Fibroblast of skin of right quadriceps (primary cell): ENCODE measurements at regions not wholly inside any gene's neighbourhood (a gene's known extent, or its start where the extent isn't known, plus 50 kb on each side); places are given as distances from the start of the nearest gene placed in this dataset.

Experiments used
- DNase-seq: peaks from one replicate; pipeline ENCODE4 v3.0.0-alpha.2; 2013

DNA sequence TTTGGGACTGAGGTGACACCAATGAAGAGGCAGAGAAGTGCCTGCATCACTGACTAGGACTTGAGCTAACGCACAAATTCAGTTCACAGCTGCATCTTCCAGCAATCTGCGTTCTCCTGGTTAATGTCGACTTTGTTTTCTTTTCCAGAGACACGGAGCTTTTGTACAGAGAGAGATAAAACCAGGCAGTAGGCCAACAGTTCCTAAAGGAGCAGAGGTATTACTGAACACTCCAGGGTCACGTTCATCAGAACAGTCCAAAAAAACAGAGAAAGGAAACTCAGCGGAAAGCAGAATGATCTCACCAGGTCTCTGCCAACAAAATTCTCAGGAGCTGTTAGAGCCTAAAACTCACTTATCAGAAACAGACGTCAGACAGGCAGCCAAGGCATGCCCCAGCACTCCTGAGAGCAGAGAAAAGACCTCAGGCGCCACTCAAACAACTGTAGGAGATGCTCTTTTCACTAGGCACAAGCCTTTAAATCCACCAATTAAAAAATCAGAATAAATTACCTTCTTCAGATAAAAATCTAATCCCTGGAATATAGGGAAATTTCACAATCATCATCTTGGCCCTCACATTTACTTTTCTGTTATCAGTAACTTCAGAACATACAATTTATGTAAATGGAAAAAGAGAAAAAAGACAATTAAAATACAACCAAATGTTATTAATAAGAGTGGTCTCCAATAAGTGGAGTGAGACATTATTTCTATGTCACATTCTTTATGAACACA is 95.9 kb upstream of the SPTBN1 start:
- DNase-seq, result peak; percentile 75

DNA sequence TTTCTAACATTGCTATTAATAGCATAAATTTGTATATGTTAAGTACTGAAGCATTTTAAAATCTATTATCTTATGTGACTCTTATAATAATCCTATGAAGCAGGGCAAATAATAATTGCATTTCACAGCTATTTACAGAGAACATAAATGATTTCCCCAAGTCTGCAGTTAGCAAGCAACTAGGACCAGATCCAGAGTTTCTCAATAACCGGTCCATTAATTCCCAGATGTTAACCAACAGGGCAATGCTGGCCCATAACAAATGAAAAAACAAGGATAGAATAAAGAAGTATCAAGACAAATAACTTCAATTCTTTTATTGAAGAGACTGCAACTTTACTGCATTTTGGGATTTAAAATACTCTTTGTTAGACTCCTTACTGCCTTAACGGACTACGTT is 91.7 kb upstream of the SPTBN1 start:
- DNase-seq, result no peak

DNA sequence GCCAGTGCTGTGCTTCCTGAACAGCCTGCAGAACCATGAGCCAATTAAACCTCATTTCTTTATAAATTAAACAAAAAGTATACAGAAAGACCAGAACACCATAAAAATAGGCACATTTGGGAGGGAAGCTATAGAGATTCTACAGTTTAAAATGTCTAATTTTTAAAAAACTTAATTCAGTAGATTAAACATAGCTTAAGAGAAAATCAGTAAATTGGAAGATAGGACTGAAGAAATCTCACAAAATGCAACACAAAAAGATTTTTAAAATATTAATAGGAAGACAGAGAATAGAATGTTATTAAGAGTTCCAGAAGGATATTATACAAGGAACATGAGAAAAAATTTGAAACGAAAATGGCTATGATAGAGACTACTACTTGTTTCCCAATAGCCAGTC is 90.5 kb upstream of the SPTBN1 start:
- DNase-seq, result no peak

DNA sequence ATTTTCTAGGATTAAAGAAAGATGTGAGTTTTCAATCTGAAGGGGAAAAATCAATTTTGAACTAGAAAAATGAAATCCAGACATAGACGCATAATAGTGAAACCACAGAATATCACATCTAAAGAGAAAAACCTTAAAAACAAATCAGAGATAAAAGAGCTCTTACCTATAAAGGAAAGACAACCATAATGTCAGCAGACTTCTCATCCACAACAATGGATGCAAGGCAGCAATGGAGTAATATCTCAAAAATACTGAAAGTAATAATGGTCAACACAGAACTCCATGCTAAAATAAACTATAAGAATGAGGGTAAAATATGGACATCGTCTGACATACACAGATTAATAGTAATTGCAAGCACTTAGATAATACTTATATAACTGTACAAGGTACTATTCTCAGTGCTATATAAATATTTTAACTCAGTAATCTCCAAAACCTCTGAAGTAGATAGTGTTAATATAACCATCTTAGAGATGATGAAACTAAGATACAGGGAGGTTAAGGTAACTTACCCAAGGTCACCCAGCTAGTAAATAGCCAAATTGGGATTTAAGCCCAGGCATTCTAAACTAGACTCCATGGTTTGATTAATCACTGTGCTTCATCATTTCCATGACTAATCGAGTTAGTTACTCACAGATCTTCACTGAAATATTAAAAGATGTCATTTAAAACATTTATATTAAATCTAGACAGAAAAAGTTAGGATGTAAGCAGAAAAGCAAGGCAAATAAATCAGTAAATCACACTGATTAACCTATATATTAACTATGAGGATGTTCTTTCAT is 89.4 kb upstream of the SPTBN1 start:
- DNase-seq, result no peak

DNA sequence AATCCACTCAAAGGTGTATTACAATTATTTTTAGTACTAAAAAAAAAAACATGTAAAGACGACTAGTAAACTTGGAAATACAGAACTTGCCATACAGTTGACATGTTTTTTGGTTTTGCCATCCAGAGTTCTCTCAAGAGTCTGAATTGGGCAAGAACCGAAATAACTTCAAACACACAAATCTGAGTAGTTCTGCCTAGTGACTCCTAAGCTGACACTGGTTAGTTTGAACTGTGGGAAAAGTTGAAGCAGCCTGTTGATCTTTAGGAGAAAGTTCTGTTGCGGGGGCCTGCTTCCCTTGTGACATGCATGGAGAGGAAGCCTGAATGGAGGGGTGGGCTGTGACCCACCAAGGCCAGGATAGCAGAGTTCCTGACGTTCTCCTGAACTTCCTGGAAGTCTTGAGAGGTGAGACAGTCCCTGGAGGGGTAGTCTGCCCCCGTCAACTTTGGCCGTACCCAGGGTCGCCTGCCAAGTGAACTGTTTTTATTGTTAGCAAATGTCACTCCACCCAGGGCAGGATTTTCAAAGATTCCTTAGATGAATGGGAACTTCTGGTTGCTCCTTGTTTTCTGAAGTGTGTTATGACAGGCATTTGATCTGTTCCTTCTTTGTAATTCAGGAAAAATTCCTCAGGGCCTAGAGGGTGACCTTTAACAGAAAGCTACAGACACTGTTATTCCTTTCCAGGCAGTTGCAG is 85.6 kb upstream of the SPTBN1 start:
- no peak for DNase-seq

DNA sequence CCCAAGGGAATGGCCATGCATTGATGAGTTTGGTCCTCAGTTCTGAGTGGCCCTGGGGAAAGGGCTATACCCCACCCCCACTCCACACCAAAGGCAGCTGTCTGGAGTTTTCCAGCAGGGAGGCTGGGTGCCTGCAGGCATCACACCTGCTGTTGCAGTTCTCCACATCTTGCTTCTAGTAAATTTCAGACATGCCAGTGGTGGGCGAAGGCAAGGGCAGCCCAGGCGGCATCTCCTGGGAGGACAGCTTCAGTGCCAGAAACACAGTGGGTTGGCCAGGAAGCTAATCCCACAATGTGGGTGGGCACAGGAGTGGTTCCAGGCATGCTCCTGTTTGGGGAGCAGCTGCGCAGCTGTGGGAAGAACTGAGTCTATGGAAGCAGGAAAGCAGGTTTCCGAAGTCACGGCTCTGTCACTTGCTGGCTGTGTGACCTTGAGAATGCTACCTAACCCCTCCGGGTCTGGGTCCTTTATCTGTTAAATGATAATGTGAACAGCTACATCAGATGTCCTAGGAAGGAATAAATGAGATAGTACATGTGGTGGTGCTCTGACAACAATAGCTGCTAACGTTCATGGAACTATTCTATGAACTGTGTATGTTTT is 84.6 kb upstream of the SPTBN1 start:
- DNase-seq, result no peak

DNA sequence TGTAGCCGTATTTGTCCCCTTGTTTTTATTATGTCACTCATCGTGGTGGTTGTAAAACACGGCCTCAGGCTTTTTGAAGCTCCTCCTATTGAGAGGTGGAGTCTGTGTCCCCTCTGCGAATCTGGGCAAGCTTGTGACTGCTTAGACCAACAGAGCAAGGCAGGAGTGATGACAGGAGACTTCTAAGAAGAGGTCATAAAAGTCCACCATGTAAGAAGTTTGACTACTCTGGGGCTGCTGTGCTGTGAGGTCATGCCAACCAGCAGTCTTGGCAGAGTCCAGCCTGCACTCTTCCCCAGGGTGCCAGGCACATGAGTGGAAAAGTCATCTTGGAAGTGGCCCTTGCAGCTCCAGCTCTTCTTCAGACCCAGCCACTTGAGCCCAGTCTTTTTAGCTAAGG is 83.8 kb upstream of the SPTBN1 start:
- DNase-seq, result no peak

DNA sequence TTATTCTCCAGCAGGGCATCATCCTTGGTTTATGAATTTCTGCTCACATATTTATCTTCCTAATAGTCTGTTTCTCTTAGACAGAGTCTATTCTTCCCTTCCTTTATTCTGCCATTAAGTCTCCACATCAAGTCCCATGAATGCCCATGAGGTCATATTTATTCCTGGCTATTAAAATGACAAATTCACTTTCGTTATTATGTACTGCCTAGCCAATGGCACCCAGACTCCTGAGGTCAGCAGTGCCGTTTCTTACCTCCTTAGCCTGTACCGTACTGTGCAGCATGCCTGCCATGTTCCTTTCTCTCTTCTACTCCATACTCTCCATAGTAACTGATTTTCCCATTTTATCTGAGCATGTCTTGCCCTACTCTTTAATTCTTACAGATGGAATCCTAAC is 82.3 kb upstream of the SPTBN1 start:
- DNase-seq, result no peak

DNA sequence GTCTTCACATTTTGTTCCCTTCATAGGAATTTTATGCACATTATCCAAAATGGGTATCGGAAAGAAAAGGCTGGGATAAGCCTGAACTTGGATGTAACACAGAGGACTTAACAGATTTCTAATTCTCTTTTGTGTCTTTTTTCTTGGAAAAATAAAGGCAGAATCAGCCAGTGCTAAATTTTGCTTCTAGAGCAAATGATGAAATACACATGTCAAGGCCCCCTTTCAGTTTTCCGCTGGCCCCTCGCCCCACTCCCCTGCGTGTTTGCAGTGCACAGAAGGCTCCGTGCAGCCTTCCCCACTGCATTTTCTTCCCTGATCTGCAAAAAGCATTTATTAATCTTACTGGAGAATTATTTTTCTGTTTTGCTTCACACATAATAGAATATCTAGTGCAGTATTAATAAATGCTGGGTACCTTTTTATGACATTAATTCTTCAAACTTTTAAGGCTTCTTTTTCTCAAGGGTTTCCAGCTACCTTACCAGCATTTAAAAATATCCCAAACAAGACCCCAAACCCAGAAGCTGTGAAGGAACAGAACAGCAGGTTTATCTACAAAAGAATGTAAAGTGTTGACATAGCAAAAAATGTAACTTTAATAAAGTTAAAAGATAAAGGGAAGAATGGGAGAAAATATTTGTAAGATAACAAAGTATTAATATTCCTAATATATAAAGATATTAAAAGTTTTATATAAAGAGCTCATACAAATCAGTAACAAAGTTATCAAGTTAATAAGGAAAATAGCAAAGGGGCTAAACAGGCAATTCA is 81.3 kb upstream of the SPTBN1 start:
- DNase-seq, result no peak

DNA sequence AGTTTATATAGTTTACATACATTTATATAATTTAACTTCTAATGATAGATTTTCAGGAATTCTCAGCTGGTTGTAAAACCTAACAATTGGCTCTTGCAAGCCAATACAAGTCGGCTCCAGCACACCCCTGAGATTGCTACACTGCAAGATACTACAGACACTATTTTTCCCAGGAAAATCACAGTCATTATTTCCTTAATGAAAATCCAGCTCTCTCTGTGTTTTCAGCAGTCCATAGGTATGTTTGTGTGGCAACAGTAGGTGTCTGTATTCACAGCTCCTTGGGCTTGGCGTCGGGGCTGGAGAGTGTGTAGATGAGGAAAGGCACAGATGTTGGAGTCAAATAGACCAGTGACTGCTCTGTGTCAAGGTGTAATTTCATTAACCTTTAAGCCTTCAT is 78.7 kb upstream of the SPTBN1 start:
- no peak for DNase-seq

DNA sequence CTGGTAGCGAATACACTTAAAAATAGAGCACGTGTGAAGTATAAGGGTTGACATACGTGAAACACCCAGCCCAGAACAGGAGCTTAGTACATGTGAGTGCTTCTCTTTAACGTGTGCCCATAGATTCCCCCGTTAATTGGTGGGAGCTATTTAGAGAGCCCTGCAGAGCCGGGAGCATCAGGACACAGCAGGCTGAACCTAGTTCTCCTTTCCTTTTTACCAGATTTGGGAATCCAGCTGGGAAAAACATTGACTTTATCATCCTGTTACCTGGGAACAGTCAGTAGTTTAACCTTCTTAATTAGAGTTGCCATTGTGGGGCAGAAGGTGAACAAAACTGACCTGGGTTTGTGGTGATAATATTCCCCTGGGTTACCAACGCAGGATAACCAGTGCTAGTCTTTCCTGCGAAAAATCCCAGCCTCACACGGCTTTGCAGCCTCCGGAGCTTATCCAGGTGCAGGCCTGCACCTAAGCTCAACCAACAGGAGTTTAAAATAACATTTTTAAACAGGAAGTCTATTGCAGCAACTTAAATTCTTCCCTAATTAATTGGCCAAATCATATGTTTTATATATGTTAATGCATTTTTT is 78.1 kb upstream of the SPTBN1 start:
- no peak for DNase-seq

DNA sequence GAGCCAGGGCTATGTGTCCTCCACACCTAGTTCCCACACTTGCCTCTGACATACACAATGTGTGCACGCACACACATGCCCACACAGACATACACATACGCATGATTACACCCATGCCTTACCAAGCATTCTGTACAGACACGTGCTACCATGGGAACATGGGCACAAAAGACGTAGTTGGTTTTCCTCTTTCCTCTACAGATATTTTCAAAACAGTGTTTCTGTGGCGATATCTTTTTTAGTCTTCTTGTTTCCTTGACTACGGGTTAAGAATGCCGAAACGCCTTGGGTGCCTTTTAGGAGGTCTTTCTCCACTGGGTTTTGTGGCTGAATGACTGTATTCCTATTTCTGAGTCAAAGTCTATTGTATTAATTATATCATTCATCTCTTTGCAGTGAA is 75.5 kb upstream of the SPTBN1 start:
- no peak for DNase-seq

DNA sequence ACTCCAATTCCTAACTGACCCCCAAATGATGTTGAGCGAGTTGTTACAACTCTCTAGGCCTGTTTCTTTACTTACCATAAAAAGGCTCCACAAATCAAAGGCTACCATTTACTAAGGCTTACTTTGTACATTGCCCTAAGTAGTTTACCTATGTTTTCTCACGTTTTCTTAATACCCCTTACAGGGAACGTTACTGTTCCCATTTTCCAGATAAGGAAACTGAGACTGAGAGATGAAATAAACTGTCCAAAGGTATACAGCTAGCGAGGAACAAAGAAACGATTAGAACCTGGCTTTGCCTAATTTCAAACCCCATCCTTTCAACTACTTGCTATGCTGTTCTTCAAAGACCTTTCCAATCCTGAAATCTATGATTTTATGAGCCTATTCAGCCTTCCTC is 74.8 kb upstream of the SPTBN1 start:
- no peak for DNase-seq

DNA sequence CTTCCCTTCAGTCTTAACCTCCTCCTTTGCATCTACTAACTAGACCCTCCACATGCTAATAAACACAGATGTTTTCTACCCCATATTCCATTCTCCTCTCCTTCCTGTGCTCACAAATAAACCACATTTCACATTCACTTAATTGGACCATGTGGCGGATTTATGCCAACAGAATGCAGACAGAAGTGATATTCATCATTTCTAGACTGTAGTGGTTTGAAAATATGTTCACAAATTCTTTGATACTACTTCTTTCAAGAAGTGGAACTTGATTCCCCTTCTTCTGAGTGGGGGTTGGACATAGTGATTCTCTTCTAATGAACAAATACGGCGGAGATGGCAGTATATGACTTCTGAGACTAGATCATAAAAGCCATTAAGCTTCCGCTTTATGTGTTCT is 73.5 kb upstream of the SPTBN1 start:
- DNase-seq, result peak; percentile 62

DNA sequence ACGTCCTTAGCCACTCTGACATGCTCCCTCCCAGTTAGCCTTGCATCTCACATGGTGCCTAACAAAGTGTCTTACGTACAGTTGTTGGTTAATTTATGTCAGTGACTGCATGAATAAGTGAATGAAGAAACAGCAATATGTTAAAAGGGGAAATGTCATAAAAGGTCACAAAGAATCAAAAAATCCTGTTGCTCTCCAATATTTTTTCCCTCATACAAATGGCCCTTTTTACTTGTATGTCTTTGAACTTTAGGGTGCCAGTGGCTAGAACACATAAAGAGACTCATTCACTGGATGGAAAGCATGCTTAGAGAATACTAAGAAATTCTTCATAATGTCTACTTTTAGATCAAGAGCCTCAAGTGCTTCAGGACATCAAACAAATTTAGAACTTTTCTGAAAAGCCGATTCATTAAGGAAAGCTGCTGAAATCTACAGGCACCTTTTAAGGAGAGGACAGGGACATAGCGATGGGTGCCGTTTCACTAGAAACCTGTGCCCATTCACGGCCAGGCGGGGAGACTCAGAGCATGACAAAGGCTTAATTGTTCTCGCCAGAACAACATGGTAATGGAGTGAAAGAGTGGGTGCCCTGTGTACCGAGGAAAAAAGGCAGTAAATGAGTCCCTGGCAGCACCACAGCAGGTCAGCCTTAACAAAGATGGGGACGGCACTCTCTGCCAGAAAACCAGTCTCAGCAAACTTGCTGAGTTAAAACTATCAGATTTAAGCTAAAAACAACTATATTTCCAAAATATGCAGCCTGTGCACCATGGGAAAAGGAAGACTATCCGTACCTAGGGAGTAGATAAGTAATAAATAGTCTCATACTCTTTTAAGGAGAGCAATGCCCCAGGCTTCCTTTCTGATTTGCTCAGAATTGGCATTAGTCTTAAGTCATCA is 71.6 kb upstream of the SPTBN1 start:
- no peak for DNase-seq

DNA sequence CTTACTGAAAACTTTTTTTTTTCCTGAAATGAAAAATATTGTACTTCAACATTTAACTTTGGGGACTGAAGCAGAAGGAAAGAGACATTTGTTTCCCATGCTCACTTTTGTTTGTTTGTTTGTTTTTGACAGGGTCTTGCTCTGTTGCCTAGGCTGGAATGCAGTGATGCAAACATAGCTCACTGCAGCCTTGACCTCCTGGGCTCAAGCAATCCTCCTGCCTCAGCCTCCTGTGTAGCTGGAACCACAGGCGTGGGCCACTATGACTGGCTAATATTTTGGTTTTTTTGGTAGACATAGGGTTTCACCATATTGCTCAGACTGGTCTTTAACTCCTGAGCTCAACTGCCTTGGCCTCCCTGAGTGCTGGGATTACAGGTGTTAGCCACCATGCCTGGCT is 70.9 kb upstream of the SPTBN1 start:
- DNase-seq, result no peak

DNA sequence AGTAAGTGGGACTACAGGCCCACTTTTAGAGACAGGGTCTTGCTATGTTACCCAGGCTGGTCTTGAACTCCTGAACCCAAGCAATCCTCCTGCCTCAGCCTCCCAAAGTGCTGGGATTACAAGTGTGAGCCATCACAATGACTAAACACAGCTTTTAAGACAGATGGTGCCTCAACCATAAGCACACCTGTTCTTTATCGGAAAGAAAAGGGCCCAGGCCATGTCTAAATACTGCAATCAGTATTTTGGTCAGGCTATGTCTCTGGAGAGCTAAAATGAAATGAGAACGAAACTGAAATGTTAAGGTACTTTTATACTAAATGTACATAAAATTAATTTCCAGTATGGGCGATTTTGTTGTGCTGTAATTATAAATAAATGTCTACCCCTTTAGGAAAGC is 69.5 kb upstream of the SPTBN1 start:
- no peak for DNase-seq

DNA sequence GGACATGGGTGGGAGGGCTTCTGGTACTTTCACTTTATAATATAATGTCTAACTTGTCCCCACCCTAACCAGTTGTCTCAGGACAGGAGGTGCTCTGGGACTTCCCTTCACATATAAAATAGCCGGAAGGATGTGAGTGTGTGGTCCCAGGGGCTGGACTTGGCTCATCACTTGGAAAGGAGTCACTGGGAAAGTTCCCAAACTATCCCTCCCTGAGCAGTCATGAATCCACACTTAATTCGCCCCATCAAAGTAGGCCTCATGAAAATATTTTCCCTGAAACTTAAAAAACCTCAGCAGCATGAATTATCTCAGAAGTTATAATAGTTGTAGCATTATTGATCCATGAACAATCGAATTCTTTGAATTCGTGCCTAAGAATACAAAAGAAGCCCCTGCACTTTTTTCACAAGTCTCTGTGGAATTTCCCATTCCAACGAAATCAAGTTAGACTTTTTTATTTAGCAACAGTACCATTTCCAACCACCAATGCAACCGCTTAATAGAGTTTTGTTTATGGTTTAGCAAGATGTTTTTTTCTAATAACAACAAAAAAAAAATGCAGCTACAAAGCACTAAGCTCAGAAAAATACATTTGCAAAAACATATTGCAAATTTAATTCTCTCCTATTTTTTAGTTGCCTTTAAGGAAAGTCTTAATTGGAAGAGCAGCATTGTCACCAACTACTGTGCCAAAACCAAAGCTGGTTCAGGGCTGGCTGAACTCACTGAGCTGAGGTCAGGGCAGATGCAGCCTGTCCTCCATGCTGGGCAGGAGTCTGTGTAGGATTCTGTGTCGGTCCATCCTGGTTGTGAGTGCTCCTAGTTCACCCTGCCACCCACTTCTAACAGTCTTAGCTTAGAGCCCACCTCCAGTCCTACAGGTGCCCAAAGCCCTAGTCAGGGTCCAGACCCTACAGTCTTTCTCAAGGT is 68.8 kb upstream of the SPTBN1 start:
- peak; percentile 82 for DNase-seq

DNA sequence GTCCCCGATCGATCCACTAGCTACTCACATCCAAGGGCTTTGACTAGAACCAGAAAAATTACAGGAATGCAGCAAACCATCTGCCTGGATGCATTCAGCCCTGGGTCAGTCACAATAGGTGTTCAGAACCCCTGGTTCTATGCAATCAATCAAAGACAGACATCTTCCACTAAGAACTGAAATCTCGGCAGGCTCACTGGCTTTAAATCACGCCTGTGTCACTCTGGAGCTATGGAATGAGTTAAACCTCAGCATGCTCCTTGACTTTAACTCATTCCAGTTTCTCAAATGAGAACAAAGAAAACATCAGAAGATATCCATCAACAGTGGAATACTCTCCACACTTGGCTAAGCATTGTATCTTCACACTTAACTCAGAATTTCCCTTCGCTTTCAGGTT is 68.1 kb upstream of the SPTBN1 start:
- peak; percentile 27 for DNase-seq
